ENCODE measurements at regions not wholly inside any gene's neighbourhood (a gene's known extent, or its start where the extent isn't known, plus 50 kb on each side); places are given as distances from the start of the nearest gene placed in this dataset.
"Not testable (repeated sequence)": the region's sequence is repeated elsewhere in the genome, so short reads cannot be mapped to it uniquely, and the experiment has no call there.

- Mint-ChIP-seq H3K27ac (no peak overlapping the region), H3K4me3 (no peak overlapping the region), H3K36me3 (no peaks in the 10 kb centered on the region), H3K4me1 (no peaks in the 10 kb centered on the region), H3K27me3 (no peaks in the 10 kb centered on the region), H3K9me3 (ENCODE audit: low read depth) (peaks cover 13% of the 10 kb centered on the region)
- no peak for DNase-seq
- CTCF ChIA-PET, result no interaction called here
- ATAC-seq, result no peak
These were observed 194.9 kb downstream of the TINAG start for GRCh38 chr6:54503144-54503543.

- Mint-ChIP-seq H3K27ac (no peak overlapping the region), H3K9me3 (ENCODE audit: low read depth) (peaks cover 5% of the 10 kb centered on the region), H3K4me1 (no peaks in the 10 kb centered on the region), H3K36me3 (no peaks in the 10 kb centered on the region), H3K4me3 (no peak overlapping the region), H3K27me3 (no peaks in the 10 kb centered on the region)
- DNase-seq, result no peak
- no peak for ATAC-seq
- CTCF ChIA-PET, result no interaction called here
These were observed 206.8 kb downstream of the TINAG start for GRCh38 chr6:54515013-54515412.

- no peak overlapping the region for H3K27ac Mint-ChIP-seq
These were observed 207.5 kb downstream of the TINAG start for GRCh38 chr6:54515713-54516112.

GRCh38 chr6:54516321-54516720 is 208.1 kb downstream of the TINAG start:
- DNase-seq, result no peak
- Mint-ChIP-seq H3K4me1 (no peaks in the 10 kb centered on the region), H3K36me3 (no peaks in the 10 kb centered on the region), H3K9me3 (ENCODE audit: low read depth) (peaks cover 8% of the 10 kb centered on the region), H3K4me3 (no peak overlapping the region), H3K27ac (no peak overlapping the region), H3K27me3 (no peaks in the 10 kb centered on the region)
- CTCF ChIA-PET, result no interaction called here
- no peak for ATAC-seq

More at GRCh38 chr6:54515713-54516112, 207.5 kb downstream of the TINAG start:
- CTCF ChIA-PET, result no interaction called here
- Mint-ChIP-seq H3K4me3 (no peak overlapping the region), H3K36me3 (no peaks in the 10 kb centered on the region), H3K9me3 (ENCODE audit: low read depth) (peaks cover 8% of the 10 kb centered on the region), H3K27me3 (no peaks in the 10 kb centered on the region), H3K4me1 (no peaks in the 10 kb centered on the region)
- no peak for ATAC-seq
- no peak for DNase-seq

- H3K9me3 Mint-ChIP-seq (ENCODE audit: low read depth), result peaks cover 8% of the 10 kb centered on the region
- no peak for ATAC-seq
- CTCF ChIA-PET, result no interaction called here
- H3K36me3 Mint-ChIP-seq, result no peaks in the 10 kb centered on the region
- H3K27me3 Mint-ChIP-seq, result no peaks in the 10 kb centered on the region
- no peaks in the 10 kb centered on the region for H3K4me1 Mint-ChIP-seq
- H3K4me3 Mint-ChIP-seq, result no peak overlapping the region
- no peak overlapping the region for H3K27ac Mint-ChIP-seq
- DNase-seq, result no peak
These were observed 210.9 kb downstream of the TINAG start for GRCh38 chr6:54519161-54519560.

- DNase-seq, result no peak
- H3K27ac Mint-ChIP-seq, result no peak overlapping the region
- H3K4me3 Mint-ChIP-seq, result no peak overlapping the region
- peaks cover 2% of the 10 kb centered on the region for H3K9me3 Mint-ChIP-seq (ENCODE audit: low read depth)
- ATAC-seq, result no peak
- peaks cover 1% of the 10 kb centered on the region for H3K36me3 Mint-ChIP-seq
- no peaks in the 10 kb centered on the region for H3K27me3 Mint-ChIP-seq
- no peaks in the 10 kb centered on the region for H3K4me1 Mint-ChIP-seq
- CTCF ChIA-PET, result no interaction called here
These were observed 217.5 kb downstream of the TINAG start for GRCh38 chr6:54525731-54526130.

GRCh38 chr6:54533567-54533966 is 225.3 kb downstream of the TINAG start:
- H3K27me3 Mint-ChIP-seq, result no peaks in the 10 kb centered on the region
- no peaks in the 10 kb centered on the region for H3K36me3 Mint-ChIP-seq
- no peaks in the 10 kb centered on the region for H3K4me1 Mint-ChIP-seq
- no peak for DNase-seq
- H3K9me3 Mint-ChIP-seq (ENCODE audit: low read depth), result peaks cover 4% of the 10 kb centered on the region
- H3K4me3 Mint-ChIP-seq, result no peak overlapping the region
- ATAC-seq, result no peak
- CTCF ChIA-PET, result no interaction called here
- H3K27ac Mint-ChIP-seq, result no peak overlapping the region

GRCh38 chr6:54535568-54535967 is 227.3 kb downstream of the TINAG start:
- no peak for DNase-seq
- Mint-ChIP-seq H3K4me3 (no peak overlapping the region), H3K27ac (no peak overlapping the region), H3K4me1 (no peaks in the 10 kb centered on the region), H3K27me3 (no peaks in the 10 kb centered on the region), H3K36me3 (no peaks in the 10 kb centered on the region), H3K9me3 (ENCODE audit: low read depth) (peaks cover 4% of the 10 kb centered on the region)
- ATAC-seq, result no peak
- CTCF ChIA-PET, result no interaction called here

- no peak for ATAC-seq
- H3K4me3 Mint-ChIP-seq, result no peak overlapping the region
- no peaks in the 10 kb centered on the region for H3K27me3 Mint-ChIP-seq
- no peak overlapping the region for H3K27ac Mint-ChIP-seq
- no peak for DNase-seq
- peaks cover 9% of the 10 kb centered on the region for H3K9me3 Mint-ChIP-seq (ENCODE audit: low read depth)
- no peaks in the 10 kb centered on the region for H3K4me1 Mint-ChIP-seq
- H3K36me3 Mint-ChIP-seq, result no peaks in the 10 kb centered on the region
- CTCF ChIA-PET, result no interaction called here
These were observed 233.3 kb downstream of the TINAG start for GRCh38 chr6:54541541-54541940.

GRCh38 chr6:54559136-54559535 is 250.9 kb downstream of the TINAG start:
- CTCF ChIA-PET, result no interaction called here
- no peak overlapping the region for H3K4me3 Mint-ChIP-seq
- ATAC-seq (no peak), DNase-seq (no peak)
- no peak overlapping the region for H3K27ac Mint-ChIP-seq
- no peaks in the 10 kb centered on the region for H3K36me3 Mint-ChIP-seq
- no peaks in the 10 kb centered on the region for H3K4me1 Mint-ChIP-seq
- H3K27me3 Mint-ChIP-seq, result no peaks in the 10 kb centered on the region
- peaks cover 5% of the 10 kb centered on the region for H3K9me3 Mint-ChIP-seq (ENCODE audit: low read depth)

- H3K27me3 Mint-ChIP-seq; H3K4me3 Mint-ChIP-seq; H3K4me1 Mint-ChIP-seq; DNase-seq; H3K9me3 Mint-ChIP-seq (ENCODE audit: low read depth); H3K27ac Mint-ChIP-seq; ATAC-seq; CTCF ChIA-PET; H3K36me3 Mint-ChIP-seq: not testable (repeated sequence)
These were observed 255.9 kb downstream of the TINAG start for GRCh38 chr6:54564188-54564587.

GRCh38 chr6:54574671-54575070 is 266.4 kb downstream of the TINAG start:
- no peaks in the 10 kb centered on the region for H3K27me3 Mint-ChIP-seq
- CTCF ChIA-PET, result no interaction called here
- H3K9me3 Mint-ChIP-seq (ENCODE audit: low read depth), result peaks cover 4% of the 10 kb centered on the region
- DNase-seq (no peak), ATAC-seq (no peak)
- H3K4me3 Mint-ChIP-seq, result no peak overlapping the region
- no peaks in the 10 kb centered on the region for H3K36me3 Mint-ChIP-seq
- no peaks in the 10 kb centered on the region for H3K4me1 Mint-ChIP-seq
- H3K27ac Mint-ChIP-seq, result no peak overlapping the region

- ATAC-seq (no peak), DNase-seq (no peak)
- no peak overlapping the region for H3K4me3 Mint-ChIP-seq
- no peaks in the 10 kb centered on the region for H3K36me3 Mint-ChIP-seq
- no peak overlapping the region for H3K27ac Mint-ChIP-seq
- CTCF ChIA-PET, result no interaction called here
- peaks cover 5% of the 10 kb centered on the region for H3K9me3 Mint-ChIP-seq (ENCODE audit: low read depth)
- H3K27me3 Mint-ChIP-seq, result no peaks in the 10 kb centered on the region
- H3K4me1 Mint-ChIP-seq, result no peaks in the 10 kb centered on the region
These were observed 268.3 kb upstream of the FAM83B start for GRCh38 chr6:54578261-54578660.

GRCh38 chr6:54579011-54579410 is 267.6 kb upstream of the FAM83B start:
- CTCF ChIA-PET, result no interaction called here
- H3K27me3 Mint-ChIP-seq, result no peaks in the 10 kb centered on the region
- no peak overlapping the region for H3K4me3 Mint-ChIP-seq
- no peaks in the 10 kb centered on the region for H3K4me1 Mint-ChIP-seq
- DNase-seq (no peak), ATAC-seq (no peak)
- H3K27ac Mint-ChIP-seq, result no peak overlapping the region
- peaks cover 5% of the 10 kb centered on the region for H3K9me3 Mint-ChIP-seq (ENCODE audit: low read depth)
- H3K36me3 Mint-ChIP-seq, result no peaks in the 10 kb centered on the region

GRCh38 chr6:54586251-54586650 is 260.3 kb upstream of the FAM83B start:
- no peak for ATAC-seq
- Mint-ChIP-seq H3K27ac (no peak overlapping the region), H3K4me3 (no peak overlapping the region), H3K4me1 (no peaks in the 10 kb centered on the region), H3K27me3 (no peaks in the 10 kb centered on the region), H3K36me3 (no peaks in the 10 kb centered on the region), H3K9me3 (ENCODE audit: low read depth) (peaks cover 5% of the 10 kb centered on the region)
- CTCF ChIA-PET, result no interaction called here
- DNase-seq, result no peak
